ENCODE measurements at regions not wholly inside any gene's neighbourhood (a gene's known extent, or its start where the extent isn't known, plus 50 kb on each side); places are given as distances from the start of the nearest gene placed in this dataset.

GRCh38 chr10:36256166-36256565, 614.1 kb upstream of the FZD8 start:
- no peak for DNase-seq (ENCODE audit: insufficient read length, low spot score, missing footprints)
- Histone ChIP-seq H4K20me1 (ENCODE audit: insufficient read depth, low read length) (no peaks in the 10 kb centered on the region), H3K4me3 (ENCODE audit: insufficient read depth, low read length) (peak overlapping the region; percentile 14), H2AFZ (ENCODE audit: low read length) (no peak overlapping the region), H3K79me2 (ENCODE audit: insufficient read depth, low read length) (no peaks in the 10 kb centered on the region), H3K27ac (ENCODE audit: low read depth, low read length) (peak overlapping the region; percentile 77), H3K4me2 (ENCODE audit: insufficient read depth, low read length) (peak overlapping the region; percentile 54), H3K36me3 (ENCODE audit: insufficient read depth, low read length) (no peaks in the 10 kb centered on the region), H3K9me3 (ENCODE audit: low read depth, low read length) (no peaks in the 10 kb centered on the region), H3K27me3 (ENCODE audit: insufficient read depth, low read length) (no peaks in the 10 kb centered on the region), H3K4me1 (ENCODE audit: insufficient read depth, low read length) (peaks cover 24% of the 10 kb centered on the region)
- no peak for TF ChIP-seq CTCF (IDR thresholded peaks at IDR 0.05; ENCODE audit: extremely low read depth, low read depth, low read length)

GRCh38 chr10:36254199-36254598, 612.1 kb upstream of the FZD8 start:
- Histone ChIP-seq H3K27me3 (ENCODE audit: insufficient read depth, low read length) (no peaks in the 10 kb centered on the region), H3K9me3 (ENCODE audit: low read depth, low read length) (no peaks in the 10 kb centered on the region), H4K20me1 (ENCODE audit: insufficient read depth, low read length) (no peaks in the 10 kb centered on the region), H3K27ac (ENCODE audit: low read depth, low read length) (no peak overlapping the region), H3K4me2 (ENCODE audit: insufficient read depth, low read length) (no peak overlapping the region), H3K36me3 (ENCODE audit: insufficient read depth, low read length) (no peaks in the 10 kb centered on the region), H3K4me3 (ENCODE audit: insufficient read depth, low read length) (no peak overlapping the region), H3K4me1 (ENCODE audit: insufficient read depth, low read length) (peaks cover 24% of the 10 kb centered on the region), H3K79me2 (ENCODE audit: insufficient read depth, low read length) (no peaks in the 10 kb centered on the region), H2AFZ (ENCODE audit: low read length) (no peak overlapping the region)
- no peak for DNase-seq (ENCODE audit: insufficient read length, low spot score, missing footprints)
- no peak for TF ChIP-seq CTCF (IDR thresholded peaks at IDR 0.05; ENCODE audit: extremely low read depth, low read depth, low read length)

GRCh38 chr10:36253731-36254130, 611.6 kb upstream of the FZD8 start:
- no peak overlapping the region for H3K4me2 ChIP-seq (ENCODE audit: insufficient read depth, low read length)
- no peaks in the 10 kb centered on the region for H3K79me2 ChIP-seq (ENCODE audit: insufficient read depth, low read length)
- no peaks in the 10 kb centered on the region for H3K36me3 ChIP-seq (ENCODE audit: insufficient read depth, low read length)
- no peak for TF ChIP-seq CTCF (IDR thresholded peaks at IDR 0.05; ENCODE audit: extremely low read depth, low read depth, low read length)
- H4K20me1 ChIP-seq (ENCODE audit: insufficient read depth, low read length) = no peaks in the 10 kb centered on the region
- H2AFZ ChIP-seq (ENCODE audit: low read length) = no peak overlapping the region
- H3K9me3 ChIP-seq (ENCODE audit: low read depth, low read length) = no peaks in the 10 kb centered on the region
- no peaks in the 10 kb centered on the region for H3K27me3 ChIP-seq (ENCODE audit: insufficient read depth, low read length)
- peaks cover 24% of the 10 kb centered on the region for H3K4me1 ChIP-seq (ENCODE audit: insufficient read depth, low read length)
- no peak overlapping the region for H3K4me3 ChIP-seq (ENCODE audit: insufficient read depth, low read length)
- H3K27ac ChIP-seq (ENCODE audit: low read depth, low read length) = no peak overlapping the region
- DNase-seq (ENCODE audit: insufficient read length, low spot score, missing footprints) = no peak

GRCh38 chr10:36251068-36251467, 609.0 kb upstream of the FZD8 start:
- Histone ChIP-seq H4K20me1 (ENCODE audit: insufficient read depth, low read length) (no peaks in the 10 kb centered on the region), H3K4me3 (ENCODE audit: insufficient read depth, low read length) (no peak overlapping the region), H3K27me3 (ENCODE audit: insufficient read depth, low read length) (no peaks in the 10 kb centered on the region), H3K4me1 (ENCODE audit: insufficient read depth, low read length) (peaks cover 10% of the 10 kb centered on the region), H3K79me2 (ENCODE audit: insufficient read depth, low read length) (no peaks in the 10 kb centered on the region), H3K27ac (ENCODE audit: low read depth, low read length) (no peak overlapping the region), H2AFZ (ENCODE audit: low read length) (no peak overlapping the region), H3K9me3 (ENCODE audit: low read depth, low read length) (no peaks in the 10 kb centered on the region), H3K36me3 (ENCODE audit: insufficient read depth, low read length) (no peaks in the 10 kb centered on the region), H3K4me2 (ENCODE audit: insufficient read depth, low read length) (no peak overlapping the region)
- DNase-seq (ENCODE audit: insufficient read length, low spot score, missing footprints) = no peak
- no peak for TF ChIP-seq CTCF (IDR thresholded peaks at IDR 0.05; ENCODE audit: extremely low read depth, low read depth, low read length)

All from osteoblast (primary cell).